GM18507 (cell line): ENCODE measurements at regions not wholly inside any gene's neighbourhood (a gene's known extent, or its start where the extent isn't known, plus 50 kb on each side); places are given as distances from the start of the nearest gene placed in this dataset.
"Not testable (repeated sequence)": the region's sequence is repeated elsewhere in the genome, so short reads cannot be mapped to it uniquely, and the experiment has no call there.

ENCODE experiments used
- DNase-seq: peaks from one replicate; pipeline ENCODE4 v3.0.0; 2011; ENCODE audit warnings: low read depth; ENCODE audit not compliant: insufficient read length; ENCODE audit errors: extremely low spot score
- FAIRE-seq: peaks from 2 replicates; lab custom pipeline; 2011; peaks lifted over from hg19 to GRCh38; lab: Jason Lieb, UNC

- DNase-seq = no peak
- no peak for FAIRE-seq
Observed at GRCh38 chr10:131038056-131038455, 273.5 kb downstream of the TCERG1L start.

GRCh38 chr10:131041031-131041430 is 270.5 kb downstream of the TCERG1L start:
- DNase-seq (no peak), FAIRE-seq (no peak)

- DNase-seq (no peak), FAIRE-seq (no peak)
Observed at GRCh38 chr10:131041441-131041840, 270.1 kb downstream of the TCERG1L start.

- not testable (repeated sequence) for FAIRE-seq, DNase-seq
Observed at GRCh38 chr10:131042015-131042414, 269.5 kb downstream of the TCERG1L start.
